CD4-positive, alpha-beta memory T cell (primary cell): ENCODE measurements at regions not wholly inside any gene's neighbourhood (a gene's known extent, or its start where the extent isn't known, plus 50 kb on each side); places are given as distances from the start of the nearest gene placed in this dataset.
A peak's percentile ranks its signal among the peaks of the same experiment; 100 is the strongest.

Experiments used
- CTCF ChIA-PET: fragments of 350-600 bp; sonication (Branson Sonifier 250); formaldehyde crosslinking; loops from one replicate; lab custom pipeline; 2021; ENCODE audit warnings: inconsistent platforms; ENCODE audit not compliant: partially characterized antibody; lab: Charles Lee
- POLR2A ChIA-PET: fragments of 350-600 bp; sonication (Branson Sonifier 250); formaldehyde crosslinking; loops from one replicate; lab custom pipeline; 2021; ENCODE audit not compliant: partially characterized antibody; lab: Charles Lee
- DNase-seq, 5 donors: peaks; one replicate each; pipeline versions ENCODE4 v3.0.0 to v3.0.0-alpha.2; 2020 to 2022; ENCODE audit warnings: mixed read lengths in 1 of 5
- H3K27ac ChIP-seq: one replicate; pipeline ENCODE4 v1.7.0; 2013; ENCODE audit warnings: low read depth, low read length
- H3K27me3 ChIP-seq: 2 replicates; pipeline ENCODE4 v1.7.0; 2013; ENCODE audit warnings: mild to moderate bottlenecking, low read length, moderate library complexity; ENCODE audit not compliant: insufficient read depth
- H3K36me3 ChIP-seq: 2 replicates; pipeline ENCODE4 v1.7.0; 2013; ENCODE audit warnings: mild to moderate bottlenecking, low read length, moderate library complexity; ENCODE audit not compliant: insufficient read depth
- H3K4me1 ChIP-seq: 2 replicates; pipeline ENCODE4 v1.7.0; 2013; ENCODE audit warnings: mild to moderate bottlenecking, low read length, moderate library complexity; ENCODE audit not compliant: insufficient read depth
- H3K4me3 ChIP-seq, 2 donors: one replicate each; pipeline ENCODE4 v1.7.0; 2013; ENCODE audit warnings: low read length in 2 of 2, mild to moderate bottlenecking in 1 of 2
- H3K9me3 ChIP-seq, 2 donors: one replicate each; pipeline ENCODE4 v1.7.0; 2013; ENCODE audit warnings: low read length in 2 of 2, control low read depth in 1 of 2; ENCODE audit not compliant: control insufficient read depth in 1 of 2
- H3K27ac Mint-ChIP-seq, 7 donors: one replicate each; pipeline ENCODE4 v1.8.0; 2020 to 2021; ENCODE audit warnings: mixed read lengths in 7 of 7, mild to moderate bottlenecking in 6 of 7, inconsistent platforms in 3 of 7, moderate library complexity in 3 of 7
- H3K27me3 Mint-ChIP-seq, 2 donors: one replicate each; pipeline ENCODE4 v1.8.0; 2020 to 2021; ENCODE audit warnings: mixed read lengths in 2 of 2
- H3K36me3 Mint-ChIP-seq, 2 donors: one replicate each; pipeline ENCODE4 v1.8.0; 2020 to 2021; ENCODE audit warnings: mixed read lengths in 2 of 2, inconsistent platforms in 1 of 2, mild to moderate bottlenecking in 1 of 2
- H3K4me1 Mint-ChIP-seq, 4 donors: one replicate each; pipeline ENCODE4 v1.8.0; 2020 to 2021; ENCODE audit warnings: mixed read lengths in 4 of 4, mild to moderate bottlenecking in 1 of 4
- H3K4me3 Mint-ChIP-seq, 8 donors: one replicate each; pipeline ENCODE4 v1.8.0; 2020 to 2021; ENCODE audit warnings: mixed read lengths in 8 of 8, mild to moderate bottlenecking in 7 of 8, moderate library complexity in 6 of 8, inconsistent platforms in 3 of 8
- H3K9me3 Mint-ChIP-seq, 8 donors: one replicate each; pipeline ENCODE4 v1.8.0; 2020 to 2021; ENCODE audit warnings: mixed read lengths in 8 of 8, mild to moderate bottlenecking in 5 of 8, inconsistent platforms in 3 of 8, moderate library complexity in 1 of 8
- intact Hi-C: fragments of 100-400 bp; cut with micrococcal nuclease; formaldehyde crosslinking; loops from one replicate; pipeline ENCODE4 v1.15.1; 2023

- Histone ChIP-seq H3K4me1 (no peaks in the 10 kb centered on the region), H3K27me3 (no peaks in the 10 kb centered on the region), H3K9me3 (no peaks in the 10 kb centered on the region), H3K27ac (no peak overlapping the region), H3K36me3 (no peaks in the 10 kb centered on the region), H3K4me3 (no peak overlapping the region)
- H3K27me3 Mint-ChIP-seq, result peaks cover 15 to 33% of the 10 kb centered on the region in 2 donors
- ChIA-PET POLR2A (no interaction called here), CTCF (no interaction called here)
- peaks cover 0 to 24% (median 11%) of the 10 kb centered on the region in 8 donors for H3K9me3 Mint-ChIP-seq
- intact Hi-C loops, result no loop called here
- DNase-seq, result no peak
- H3K36me3 Mint-ChIP-seq, result no peaks in the 10 kb centered on the region
- peaks cover 0 to 2% (median 0%) of the 10 kb centered on the region in 4 donors for H3K4me1 Mint-ChIP-seq
- H3K27ac Mint-ChIP-seq, result peak overlapping the region in 1 of 7 donors; percentile 66
- no peak overlapping the region for H3K4me3 Mint-ChIP-seq
These were observed 83.4 kb upstream of the WNT7A start for GRCh38 chr3:13963137-13963886.

GRCh38 chr3:13954741-13955483, 75.0 kb upstream of the WNT7A start:
- no peaks in the 10 kb centered on the region for H3K4me1 Mint-ChIP-seq
- DNase-seq, result no peak
- ChIA-PET CTCF (no interaction called here), POLR2A (no interaction called here)
- H3K9me3 Mint-ChIP-seq, result peaks cover 0 to 13% (median 7%) of the 10 kb centered on the region in 8 donors
- H3K27me3 ChIP-seq, result no peaks in the 10 kb centered on the region
- no peaks in the 10 kb centered on the region for H3K9me3 ChIP-seq
- no peak overlapping the region for H3K4me3 Mint-ChIP-seq
- no peaks in the 10 kb centered on the region for H3K4me1 ChIP-seq
- H3K27ac Mint-ChIP-seq, result no peak overlapping the region
- no peaks in the 10 kb centered on the region for H3K36me3 Mint-ChIP-seq
- peaks cover 6 to 7% of the 10 kb centered on the region in 2 donors for H3K27me3 Mint-ChIP-seq
- H3K36me3 ChIP-seq, result no peaks in the 10 kb centered on the region
- H3K27ac ChIP-seq, result no peak overlapping the region
- intact Hi-C loops, result no loop called here
- H3K4me3 ChIP-seq, result no peak overlapping the region

- Histone ChIP-seq H3K36me3 (no peaks in the 10 kb centered on the region), H3K27me3 (no peaks in the 10 kb centered on the region), H3K4me1 (no peaks in the 10 kb centered on the region), H3K9me3 (no peaks in the 10 kb centered on the region), H3K4me3 (no peak overlapping the region), H3K27ac (no peak overlapping the region)
- intact Hi-C loops, result no loop called here
- H3K4me3 Mint-ChIP-seq, result no peak overlapping the region
- H3K9me3 Mint-ChIP-seq, result peaks cover 0 to 12% (median 7%) of the 10 kb centered on the region in 8 donors
- no peaks in the 10 kb centered on the region for H3K36me3 Mint-ChIP-seq
- POLR2A ChIA-PET, result no interaction called here
- no peaks in the 10 kb centered on the region for H3K4me1 Mint-ChIP-seq
- CTCF ChIA-PET, result no interaction called here
- H3K27ac Mint-ChIP-seq, result no peak overlapping the region
- peaks cover 6 to 7% of the 10 kb centered on the region in 2 donors for H3K27me3 Mint-ChIP-seq
- DNase-seq, result no peak
These were observed 74.4 kb upstream of the WNT7A start for GRCh38 chr3:13954266-13954665.

GRCh38 chr3:13951184-13951583, 71.3 kb upstream of the WNT7A start:
- H3K27me3 Mint-ChIP-seq, result peaks cover 11 to 15% of the 10 kb centered on the region in 2 donors
- DNase-seq, result no peak
- H3K4me3 ChIP-seq, result no peak overlapping the region
- no peak overlapping the region for H3K27ac ChIP-seq
- ChIA-PET POLR2A (no interaction called here), CTCF (no interaction called here)
- H3K9me3 ChIP-seq, result no peaks in the 10 kb centered on the region
- no peaks in the 10 kb centered on the region for H3K4me1 Mint-ChIP-seq
- H3K36me3 ChIP-seq, result no peaks in the 10 kb centered on the region
- H3K27me3 ChIP-seq, result no peaks in the 10 kb centered on the region
- no peaks in the 10 kb centered on the region for H3K4me1 ChIP-seq
- H3K36me3 Mint-ChIP-seq, result peaks cover 6 to 10% of the 10 kb centered on the region in 2 donors
- peaks cover 0 to 28% (median 21%) of the 10 kb centered on the region in 8 donors for H3K9me3 Mint-ChIP-seq
- H3K27ac Mint-ChIP-seq, result no peak overlapping the region
- no peak overlapping the region for H3K4me3 Mint-ChIP-seq
- intact Hi-C loops, result no loop called here

GRCh38 chr3:13950042-13950441, 70.2 kb upstream of the WNT7A start:
- Histone ChIP-seq H3K4me1 (no peaks in the 10 kb centered on the region), H3K9me3 (no peaks in the 10 kb centered on the region), H3K4me3 (no peak overlapping the region), H3K27me3 (no peaks in the 10 kb centered on the region), H3K27ac (no peak overlapping the region), H3K36me3 (no peaks in the 10 kb centered on the region)
- Mint-ChIP-seq H3K4me1 (no peaks in the 10 kb centered on the region), H3K27ac (no peak overlapping the region), H3K9me3 (peaks cover 0 to 34% (median 30%) of the 10 kb centered on the region in 8 donors), H3K27me3 (peaks cover 11 to 21% of the 10 kb centered on the region in 2 donors), H3K36me3 (peaks cover 10 to 11% of the 10 kb centered on the region in 2 donors), H3K4me3 (no peak overlapping the region)
- intact Hi-C loops, result no loop called here
- DNase-seq, result no peak
- CTCF ChIA-PET, result no interaction called here
- POLR2A ChIA-PET, result no interaction called here

- Mint-ChIP-seq H3K9me3 (peaks cover 2 to 49% (median 45%) of the 10 kb centered on the region in 8 donors), H3K27me3 (peaks cover 9 to 23% of the 10 kb centered on the region in 2 donors)
These were observed 68.0 kb upstream of the WNT7A start for GRCh38 chr3:13947912-13948311.

GRCh38 chr3:13939206-13939605, 59.3 kb upstream of the WNT7A start:
- H3K27me3 Mint-ChIP-seq, result peaks cover 4 to 5% of the 10 kb centered on the region in 2 donors
- DNase-seq, result no peak
- ChIA-PET POLR2A (no interaction called here), CTCF (no interaction called here)
- intact Hi-C loops, result no loop called here
- Histone ChIP-seq H3K36me3 (no peaks in the 10 kb centered on the region), H3K9me3 (no peaks in the 10 kb centered on the region), H3K27ac (no peak overlapping the region), H3K4me1 (no peaks in the 10 kb centered on the region), H3K27me3 (no peaks in the 10 kb centered on the region), H3K4me3 (no peak overlapping the region)
- H3K27ac Mint-ChIP-seq, result no peak overlapping the region
- no peak overlapping the region for H3K4me3 Mint-ChIP-seq
- H3K9me3 Mint-ChIP-seq, result peaks cover 0 to 17% (median 9%) of the 10 kb centered on the region in 8 donors
- H3K36me3 Mint-ChIP-seq, result no peaks in the 10 kb centered on the region
- no peaks in the 10 kb centered on the region for H3K4me1 Mint-ChIP-seq

More at GRCh38 chr3:13947912-13948311, 68.0 kb upstream of the WNT7A start:
- DNase-seq, result no peak
- H3K4me3 Mint-ChIP-seq, result no peak overlapping the region
- intact Hi-C loops, result no loop called here
- no peaks in the 10 kb centered on the region for H3K4me1 ChIP-seq
- CTCF ChIA-PET, result no interaction called here
- no peaks in the 10 kb centered on the region for H3K27me3 ChIP-seq
- no peaks in the 10 kb centered on the region for H3K4me1 Mint-ChIP-seq
- peaks cover 10 to 11% of the 10 kb centered on the region in 2 donors for H3K36me3 Mint-ChIP-seq
- POLR2A ChIA-PET, result no interaction called here
- no peaks in the 10 kb centered on the region for H3K9me3 ChIP-seq
- no peak overlapping the region for H3K27ac Mint-ChIP-seq
- no peaks in the 10 kb centered on the region for H3K36me3 ChIP-seq
- H3K27ac ChIP-seq, result no peak overlapping the region
- no peak overlapping the region for H3K4me3 ChIP-seq
